ENCODE measurements at regions not wholly inside any gene's neighbourhood (a gene's known extent, or its start where the extent isn't known, plus 50 kb on each side); places are given as distances from the start of the nearest gene placed in this dataset.

DNA sequence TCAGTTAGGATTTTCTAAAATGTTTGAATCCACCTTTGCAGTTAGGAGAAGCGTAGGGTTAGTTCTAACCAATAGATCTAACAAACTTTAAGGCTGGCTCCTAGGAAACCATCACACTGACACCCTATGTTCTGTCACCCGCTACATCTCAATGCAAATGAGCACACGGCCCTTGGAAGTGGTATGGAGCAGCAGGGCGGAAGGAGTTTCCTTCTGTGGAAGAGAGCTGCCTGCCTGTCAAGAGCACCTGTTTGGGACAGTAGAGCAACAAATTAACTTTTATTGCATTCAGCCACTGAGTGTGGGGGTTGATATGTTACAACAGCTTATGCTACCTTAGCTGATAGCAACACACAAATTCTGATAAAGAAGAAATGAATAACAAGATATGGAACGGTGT is 306.9 kb upstream of the RAB6C start:
- no peak for ATAC-seq
- H3K27me3 ChIP-seq (ENCODE audit: insufficient read depth in 3 of 3, low read length in 2 of 3): no peaks in the 10 kb centered on the region
- H3K9me3 ChIP-seq: no peaks in the 10 kb centered on the region
- intact Hi-C loops (cut with DNase I): no loop called here
- no peak overlapping the region for H3K27ac ChIP-seq
- no peak for DNase-seq
- TF ChIP-seq, protein P1, sequence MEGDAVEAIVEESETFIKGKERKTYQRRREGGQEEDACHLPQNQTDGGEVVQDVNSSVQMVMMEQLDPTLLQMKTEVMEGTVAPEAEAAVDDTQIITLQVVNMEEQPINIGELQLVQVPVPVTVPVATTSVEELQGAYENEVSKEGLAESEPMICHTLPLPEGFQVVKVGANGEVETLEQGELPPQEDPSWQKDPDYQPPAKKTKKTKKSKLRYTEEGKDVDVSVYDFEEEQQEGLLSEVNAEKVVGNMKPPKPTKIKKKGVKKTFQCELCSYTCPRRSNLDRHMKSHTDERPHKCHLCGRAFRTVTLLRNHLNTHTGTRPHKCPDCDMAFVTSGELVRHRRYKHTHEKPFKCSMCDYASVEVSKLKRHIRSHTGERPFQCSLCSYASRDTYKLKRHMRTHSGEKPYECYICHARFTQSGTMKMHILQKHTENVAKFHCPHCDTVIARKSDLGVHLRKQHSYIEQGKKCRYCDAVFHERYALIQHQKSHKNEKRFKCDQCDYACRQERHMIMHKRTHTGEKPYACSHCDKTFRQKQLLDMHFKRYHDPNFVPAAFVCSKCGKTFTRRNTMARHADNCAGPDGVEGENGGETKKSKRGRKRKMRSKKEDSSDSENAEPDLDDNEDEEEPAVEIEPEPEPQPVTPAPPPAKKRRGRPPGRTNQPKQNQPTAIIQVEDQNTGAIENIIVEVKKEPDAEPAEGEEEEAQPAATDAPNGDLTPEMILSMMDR (IDR thresholded peaks at IDR 0.05): no peak
- 57 to 88% (median 64%) methylated on average over 5 of the region's 5 CpGs for WGBS, 3 donors
- H3K4me3 ChIP-seq: no peak overlapping the region
- H3K4me1 ChIP-seq: no peaks in the 10 kb centered on the region
- H3K36me3 ChIP-seq (ENCODE audit: insufficient read depth in 1 of 2, low read depth in 1 of 2): no peaks in the 10 kb centered on the region

DNA sequence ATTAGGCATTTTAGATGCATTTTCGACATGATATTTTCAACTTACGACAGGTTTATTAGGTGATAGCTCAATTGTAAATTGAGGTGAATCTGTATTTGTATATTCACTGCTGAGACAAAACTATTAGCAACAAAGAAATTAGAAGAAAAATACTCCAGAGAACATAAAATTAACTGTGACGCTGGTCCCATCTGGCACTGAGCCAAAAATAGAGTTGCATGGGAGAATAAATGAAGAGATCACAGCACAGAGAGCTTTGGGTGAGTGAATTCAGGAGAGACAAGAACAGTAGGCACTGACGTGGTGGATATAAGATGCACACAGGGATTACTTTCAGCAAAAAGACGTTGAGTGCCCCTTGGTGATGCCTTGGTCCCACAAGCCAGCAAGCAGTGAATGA is 306.2 kb upstream of the RAB6C start:
- Histone ChIP-seq H3K27ac (no peak overlapping the region), H3K27me3 (ENCODE audit: insufficient read depth in 3 of 3, low read length in 2 of 3) (peaks cover 0 to under 1% (median 0%) of the 10 kb centered on the region in 3 donors), H3K4me3 (no peak overlapping the region), H3K9me3 (no peaks in the 10 kb centered on the region), H3K36me3 (ENCODE audit: insufficient read depth in 1 of 2, low read depth in 1 of 2) (no peaks in the 10 kb centered on the region), H3K4me1 (no peaks in the 10 kb centered on the region)
- intact Hi-C loops (cut with DNase I): no loop called here
- ATAC-seq (no peak), DNase-seq (no peak)
- TF ChIP-seq, protein P1 (IDR thresholded peaks at IDR 0.05): no peak
- WGBS, 3 donors: 41 to 52% (median 44%) methylated on average over 5 of the region's 5 CpGs

- Histone ChIP-seq H3K36me3 (ENCODE audit: insufficient read depth in 1 of 2, low read depth in 1 of 2) (no peaks in the 10 kb centered on the region), H3K4me3 (no peak overlapping the region), H3K9me3 (no peaks in the 10 kb centered on the region), H3K27ac (no peak overlapping the region), H3K27me3 (ENCODE audit: insufficient read depth in 3 of 3, low read length in 2 of 3) (peaks cover 0 to 2% (median 0%) of the 10 kb centered on the region in 3 donors), H3K4me1 (no peaks in the 10 kb centered on the region)
- TF ChIP-seq, protein P1 (IDR thresholded peaks at IDR 0.05): no peak
- intact Hi-C loops (cut with DNase I): no loop called here
- 33 to 42% (median 34%) methylated on average over 14 of the region's 14 CpGs for WGBS, 3 donors
- DNase-seq: no peak
- ATAC-seq: no peak
These were observed 305.4 kb upstream of the RAB6C start for GRCh38 chr2:129673847-129674711.

DNA sequence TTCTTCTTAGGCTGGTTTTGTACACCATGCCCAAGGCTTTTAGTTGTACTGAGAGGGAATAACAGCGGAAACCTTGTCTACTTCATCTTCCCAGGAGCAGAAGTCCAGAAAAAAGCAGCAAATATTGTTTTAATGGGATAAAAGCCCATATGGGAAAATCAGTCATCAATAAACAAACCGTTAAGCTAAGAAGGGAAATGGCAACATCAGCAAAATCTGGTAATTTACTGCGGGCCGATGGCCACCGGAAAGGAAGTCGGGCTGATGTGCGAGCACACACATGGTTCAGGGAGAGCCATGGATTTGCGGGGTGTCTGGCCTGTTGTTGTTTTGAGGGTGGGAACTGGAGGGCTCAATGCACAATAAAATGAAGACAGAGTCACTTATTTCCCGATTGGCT is 300.7 kb upstream of the RAB6C start:
- intact Hi-C loops (cut with DNase I): no loop called here
- DNase-seq: no peak
- ATAC-seq: no peak
- H3K36me3 ChIP-seq (ENCODE audit: insufficient read depth in 1 of 2, low read depth in 1 of 2): no peaks in the 10 kb centered on the region
- H3K27ac ChIP-seq: no peak overlapping the region
- H3K4me1 ChIP-seq: no peaks in the 10 kb centered on the region
- H3K27me3 ChIP-seq (ENCODE audit: insufficient read depth in 3 of 3, low read length in 2 of 3): peaks cover 0 to 2% (median 0%) of the 10 kb centered on the region in 3 donors
- 67 to 77% (median 76%) methylated on average over 9 of the region's 9 CpGs for WGBS, 3 donors
- no peak overlapping the region for H3K4me3 ChIP-seq
- TF ChIP-seq, protein P1 (IDR thresholded peaks at IDR 0.05): no peak
- no peaks in the 10 kb centered on the region for H3K9me3 ChIP-seq

All from psoas muscle (tissue), 7 donors.